ENCODE measurements at regions not wholly inside any gene's neighbourhood (a gene's known extent, or its start where the extent isn't known, plus 50 kb on each side); places are given as distances from the start of the nearest gene placed in this dataset.

DNA sequence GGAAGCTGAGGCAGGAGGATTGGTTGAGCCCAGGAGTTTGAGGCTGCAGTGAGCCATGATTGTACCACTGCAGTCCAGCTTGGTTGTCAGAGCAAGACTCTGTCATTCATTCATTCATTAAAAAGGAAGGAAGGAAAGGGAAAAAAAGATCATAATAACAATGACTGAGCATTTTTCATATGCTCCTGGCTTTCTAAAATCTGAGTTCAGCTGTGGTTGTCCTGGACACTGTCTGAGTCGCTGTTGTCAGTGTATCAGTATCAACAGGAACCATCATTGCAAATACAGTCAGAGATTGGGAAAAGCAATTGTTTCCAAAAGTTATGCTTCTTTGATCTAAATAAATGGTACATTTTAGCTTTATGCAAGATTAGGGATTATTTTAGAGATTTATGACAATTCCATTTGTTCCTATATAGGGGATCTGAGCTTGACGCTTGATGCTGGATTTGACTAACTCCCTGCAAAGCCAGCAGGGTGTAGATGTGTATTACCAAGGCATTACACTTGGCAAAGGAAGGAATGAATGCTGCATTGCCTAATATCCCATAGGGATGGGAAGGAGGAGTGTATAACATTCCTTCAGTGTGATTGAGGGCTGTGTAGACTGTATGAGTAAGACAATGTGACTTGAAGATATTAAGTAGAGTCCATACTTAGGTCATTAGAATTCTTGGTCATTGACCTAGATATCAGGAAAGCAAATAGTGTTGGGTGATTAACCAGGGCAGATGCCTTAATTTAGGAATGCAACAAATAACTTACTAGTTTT lies 100.2 kb downstream of the DISP1 start:
- TF ChIP-seq POLR2A (IDR thresholded peaks at IDR 0.05; ENCODE audit: low read length) (no peak), GATA1 (IDR thresholded peaks at IDR 0.05; ENCODE audit: low read depth, low read length) (no peak)

Data from erythroblast (primary cell).